Suprapubic skin (tissue), 3 donors: ENCODE measurements at regions not wholly inside any gene's neighbourhood (a gene's known extent, or its start where the extent isn't known, plus 50 kb on each side); places are given as distances from the start of the nearest gene placed in this dataset.

Experiments
- POLR2A ChIP-seq, 2 donors: fragments of 450-650 bp; IDR thresholded peaks; one replicate each; pipeline ENCODE4 v1.6.1; 2017; ENCODE audit warnings: antibody characterized with exemption in 2 of 2, mild to moderate bottlenecking in 2 of 2, moderate library complexity in 2 of 2
- TF ChIP-seq, protein P1 (sequence below), 2 donors: fragments of 200-600 bp in 1 of 2; fragments of 450-650 bp in 1 of 2; sonication (generic) in 1 of 2; IDR thresholded peaks; one replicate each; pipeline ENCODE4 v1.5.1; 2016 to 2019; ENCODE audit warnings: antibody characterized with exemption in 2 of 2, mild to moderate bottlenecking in 1 of 2, moderate library complexity in 1 of 2

DNA sequence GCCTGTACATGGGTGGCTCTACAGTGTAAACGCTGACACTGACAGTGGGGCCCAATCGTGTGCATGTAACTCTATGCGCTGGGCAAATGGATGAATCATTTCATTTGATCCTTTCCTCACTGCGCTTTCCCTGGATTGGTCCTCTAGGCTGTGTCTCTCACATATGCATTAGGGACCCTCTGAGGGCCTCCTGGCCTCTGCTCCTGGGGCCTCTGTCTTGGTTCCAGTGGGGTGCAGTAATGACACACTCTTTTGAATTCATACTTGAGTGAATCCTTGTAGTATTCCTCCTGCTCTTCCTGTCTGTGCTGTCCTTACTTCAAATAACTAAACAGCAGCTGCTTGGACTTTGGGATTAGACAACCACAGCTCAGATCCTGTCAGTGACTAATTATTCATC, 176.5 kb upstream of the ADO start:
- no peak for TF ChIP-seq POLR2A (IDR thresholded peaks at IDR 0.05)
- TF ChIP-seq, protein P1, sequence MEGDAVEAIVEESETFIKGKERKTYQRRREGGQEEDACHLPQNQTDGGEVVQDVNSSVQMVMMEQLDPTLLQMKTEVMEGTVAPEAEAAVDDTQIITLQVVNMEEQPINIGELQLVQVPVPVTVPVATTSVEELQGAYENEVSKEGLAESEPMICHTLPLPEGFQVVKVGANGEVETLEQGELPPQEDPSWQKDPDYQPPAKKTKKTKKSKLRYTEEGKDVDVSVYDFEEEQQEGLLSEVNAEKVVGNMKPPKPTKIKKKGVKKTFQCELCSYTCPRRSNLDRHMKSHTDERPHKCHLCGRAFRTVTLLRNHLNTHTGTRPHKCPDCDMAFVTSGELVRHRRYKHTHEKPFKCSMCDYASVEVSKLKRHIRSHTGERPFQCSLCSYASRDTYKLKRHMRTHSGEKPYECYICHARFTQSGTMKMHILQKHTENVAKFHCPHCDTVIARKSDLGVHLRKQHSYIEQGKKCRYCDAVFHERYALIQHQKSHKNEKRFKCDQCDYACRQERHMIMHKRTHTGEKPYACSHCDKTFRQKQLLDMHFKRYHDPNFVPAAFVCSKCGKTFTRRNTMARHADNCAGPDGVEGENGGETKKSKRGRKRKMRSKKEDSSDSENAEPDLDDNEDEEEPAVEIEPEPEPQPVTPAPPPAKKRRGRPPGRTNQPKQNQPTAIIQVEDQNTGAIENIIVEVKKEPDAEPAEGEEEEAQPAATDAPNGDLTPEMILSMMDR (IDR thresholded peaks at IDR 0.05), result no peak
